ENCODE measurements at regions not wholly inside any gene's neighbourhood (a gene's known extent, or its start where the extent isn't known, plus 50 kb on each side); places are given as distances from the start of the nearest gene placed in this dataset.

- no peak for TF ChIP-seq EZH2 (IDR thresholded peaks at IDR 0.05; ENCODE audit: borderline replicate concordance, low read depth, low read length, severe bottlenecking)
- TF ChIP-seq CTCF (IDR thresholded peaks at IDR 0.05; ENCODE audit: borderline replicate concordance, extremely low read depth, low read length, poor library complexity, severe bottlenecking), result no peak
These were observed 192.6 kb downstream of the DLEU7 start for GRCh38 chr13:50650592-50651504.
